ENCODE measurements at regions not wholly inside any gene's neighbourhood (a gene's known extent, or its start where the extent isn't known, plus 50 kb on each side); places are given as distances from the start of the nearest gene placed in this dataset.

- peaks cover 7% of the 10 kb centered on the region for H3K27me3 Mint-ChIP-seq
- no peak for DNase-seq
- H3K36me3 Mint-ChIP-seq, result no peaks in the 10 kb centered on the region
- H3K9me3 Mint-ChIP-seq, result no peaks in the 10 kb centered on the region
- H3K4me3 Mint-ChIP-seq, result no peak overlapping the region
- no peak overlapping the region for H3K27ac Mint-ChIP-seq
- H3K4me1 Mint-ChIP-seq, result no peaks in the 10 kb centered on the region
Observed at GRCh38 chr13:91127995-91128394, 219.5 kb upstream of the MIR17HG start.

- Mint-ChIP-seq H3K27me3 (peaks cover 10% of the 10 kb centered on the region), H3K9me3 (no peaks in the 10 kb centered on the region), H3K27ac (no peak overlapping the region), H3K4me3 (no peak overlapping the region), H3K36me3 (no peaks in the 10 kb centered on the region), H3K4me1 (peaks cover 2% of the 10 kb centered on the region)
- no peak for DNase-seq
Observed at GRCh38 chr13:91132381-91132780, 215.1 kb upstream of the MIR17HG start.

GRCh38 chr13:91132786-91133185, 214.7 kb upstream of the MIR17HG start:
- no peaks in the 10 kb centered on the region for H3K9me3 Mint-ChIP-seq
- H3K4me3 Mint-ChIP-seq, result no peak overlapping the region
- peaks cover 2% of the 10 kb centered on the region for H3K4me1 Mint-ChIP-seq
- no peak for DNase-seq
- no peak overlapping the region for H3K27ac Mint-ChIP-seq
- no peaks in the 10 kb centered on the region for H3K36me3 Mint-ChIP-seq
- H3K27me3 Mint-ChIP-seq, result peaks cover 10% of the 10 kb centered on the region

- DNase-seq, result no peak
- Mint-ChIP-seq H3K9me3 (no peaks in the 10 kb centered on the region), H3K27me3 (peaks cover 7% of the 10 kb centered on the region), H3K27ac (no peak overlapping the region), H3K4me1 (peaks cover 2% of the 10 kb centered on the region), H3K4me3 (no peak overlapping the region), H3K36me3 (no peaks in the 10 kb centered on the region)
Observed at GRCh38 chr13:91133941-91134802, 213.3 kb upstream of the MIR17HG start.

- H3K9me3 Mint-ChIP-seq, result no peaks in the 10 kb centered on the region
- H3K36me3 Mint-ChIP-seq, result no peaks in the 10 kb centered on the region
- H3K4me1 Mint-ChIP-seq, result peaks cover 2% of the 10 kb centered on the region
- peaks cover 7% of the 10 kb centered on the region for H3K27me3 Mint-ChIP-seq
- H3K27ac Mint-ChIP-seq, result no peak overlapping the region
- DNase-seq, result no peak
- no peak overlapping the region for H3K4me3 Mint-ChIP-seq
Observed at GRCh38 chr13:91134803-91135184, 212.7 kb upstream of the MIR17HG start.

GRCh38 chr13:91135376-91135775, 212.1 kb upstream of the MIR17HG start:
- H3K9me3 Mint-ChIP-seq, result no peaks in the 10 kb centered on the region
- no peak overlapping the region for H3K4me3 Mint-ChIP-seq
- DNase-seq, result no peak
- H3K27ac Mint-ChIP-seq, result no peak overlapping the region
- no peaks in the 10 kb centered on the region for H3K36me3 Mint-ChIP-seq
- H3K4me1 Mint-ChIP-seq, result peaks cover 2% of the 10 kb centered on the region
- peaks cover 7% of the 10 kb centered on the region for H3K27me3 Mint-ChIP-seq

GRCh38 chr13:91135968-91136367, 211.5 kb upstream of the MIR17HG start:
- Mint-ChIP-seq H3K4me3 (no peak overlapping the region), H3K36me3 (no peaks in the 10 kb centered on the region), H3K27ac (no peak overlapping the region), H3K27me3 (peaks cover 7% of the 10 kb centered on the region), H3K4me1 (peaks cover 2% of the 10 kb centered on the region), H3K9me3 (no peaks in the 10 kb centered on the region)
- no peak for DNase-seq

GRCh38 chr13:91136806-91137205, 210.7 kb upstream of the MIR17HG start:
- Mint-ChIP-seq H3K4me3 (no peak overlapping the region), H3K36me3 (no peaks in the 10 kb centered on the region), H3K27me3 (peaks cover 7% of the 10 kb centered on the region), H3K27ac (no peak overlapping the region), H3K9me3 (no peaks in the 10 kb centered on the region), H3K4me1 (peaks cover 2% of the 10 kb centered on the region)
- DNase-seq, result no peak

GRCh38 chr13:91139232-91139631, 208.3 kb upstream of the MIR17HG start:
- Mint-ChIP-seq H3K9me3 (no peaks in the 10 kb centered on the region), H3K27ac (no peak overlapping the region), H3K36me3 (no peaks in the 10 kb centered on the region), H3K4me1 (peaks cover 2% of the 10 kb centered on the region), H3K27me3 (peaks cover under 1% of the 10 kb centered on the region), H3K4me3 (no peak overlapping the region)
- DNase-seq, result no peak

GRCh38 chr13:91141543-91142061, 205.9 kb upstream of the MIR17HG start:
- DNase-seq, result no peak
- no peak overlapping the region for H3K4me3 Mint-ChIP-seq
- H3K36me3 Mint-ChIP-seq, result no peaks in the 10 kb centered on the region
- no peaks in the 10 kb centered on the region for H3K4me1 Mint-ChIP-seq
- no peaks in the 10 kb centered on the region for H3K9me3 Mint-ChIP-seq
- H3K27me3 Mint-ChIP-seq, result no peaks in the 10 kb centered on the region
- no peak overlapping the region for H3K27ac Mint-ChIP-seq

- DNase-seq, result no peak
- Mint-ChIP-seq H3K27me3 (no peaks in the 10 kb centered on the region), H3K4me1 (no peaks in the 10 kb centered on the region), H3K27ac (no peak overlapping the region), H3K36me3 (no peaks in the 10 kb centered on the region), H3K4me3 (no peak overlapping the region), H3K9me3 (no peaks in the 10 kb centered on the region)
Observed at GRCh38 chr13:91142572-91142971, 204.9 kb upstream of the MIR17HG start.

GRCh38 chr13:91144054-91144453, 203.4 kb upstream of the MIR17HG start:
- no peak overlapping the region for H3K27ac Mint-ChIP-seq
- H3K4me3 Mint-ChIP-seq, result no peak overlapping the region
- no peaks in the 10 kb centered on the region for H3K9me3 Mint-ChIP-seq
- DNase-seq, result no peak
- H3K27me3 Mint-ChIP-seq, result no peaks in the 10 kb centered on the region
- no peaks in the 10 kb centered on the region for H3K4me1 Mint-ChIP-seq
- no peaks in the 10 kb centered on the region for H3K36me3 Mint-ChIP-seq

GRCh38 chr13:91144486-91144885, 203.0 kb upstream of the MIR17HG start:
- DNase-seq, result no peak
- no peaks in the 10 kb centered on the region for H3K27me3 Mint-ChIP-seq
- H3K4me1 Mint-ChIP-seq, result no peaks in the 10 kb centered on the region
- no peaks in the 10 kb centered on the region for H3K36me3 Mint-ChIP-seq
- H3K4me3 Mint-ChIP-seq, result no peak overlapping the region
- H3K9me3 Mint-ChIP-seq, result no peaks in the 10 kb centered on the region
- no peak overlapping the region for H3K27ac Mint-ChIP-seq

GRCh38 chr13:91145571-91146205, 201.8 kb upstream of the MIR17HG start:
- Mint-ChIP-seq H3K4me1 (no peaks in the 10 kb centered on the region), H3K9me3 (no peaks in the 10 kb centered on the region), H3K27me3 (no peaks in the 10 kb centered on the region), H3K4me3 (no peak overlapping the region), H3K36me3 (no peaks in the 10 kb centered on the region), H3K27ac (no peak overlapping the region)
- DNase-seq, result no peak

GRCh38 chr13:91146601-91147000, 200.9 kb upstream of the MIR17HG start:
- no peaks in the 10 kb centered on the region for H3K4me1 Mint-ChIP-seq

GRCh38 chr13:91148098-91148497, 199.4 kb upstream of the MIR17HG start:
- no peak overlapping the region for H3K4me3 Mint-ChIP-seq
- no peaks in the 10 kb centered on the region for H3K36me3 Mint-ChIP-seq
- no peaks in the 10 kb centered on the region for H3K27me3 Mint-ChIP-seq

More at GRCh38 chr13:91146601-91147000, 200.9 kb upstream of the MIR17HG start:
- H3K36me3 Mint-ChIP-seq, result no peaks in the 10 kb centered on the region
- H3K27me3 Mint-ChIP-seq, result no peaks in the 10 kb centered on the region
- no peaks in the 10 kb centered on the region for H3K9me3 Mint-ChIP-seq
- H3K4me3 Mint-ChIP-seq, result no peak overlapping the region
- H3K27ac Mint-ChIP-seq, result no peak overlapping the region
- no peak for DNase-seq

More at GRCh38 chr13:91148098-91148497, 199.4 kb upstream of the MIR17HG start:
- H3K27ac Mint-ChIP-seq, result no peak overlapping the region
- H3K4me1 Mint-ChIP-seq, result no peaks in the 10 kb centered on the region
- H3K9me3 Mint-ChIP-seq, result no peaks in the 10 kb centered on the region
- no peak for DNase-seq

Data from activated naive CD8-positive, alpha-beta T cell treated with anti-CD3 and anti-CD28 coated beads for 36 hours (primary cell).